ENCODE measurements at regions not wholly inside any gene's neighbourhood (a gene's known extent, or its start where the extent isn't known, plus 50 kb on each side); places are given as distances from the start of the nearest gene placed in this dataset.

- Mint-ChIP-seq H3K4me3 (no peak overlapping the region), H3K4me1 (peaks cover 16% of the 10 kb centered on the region), H3K27ac (no peak overlapping the region), H3K27me3 (ENCODE audit: low read depth in 3 of 3) (peaks cover 0 to 7% (median 0%) of the 10 kb centered on the region in 3 donors), H3K36me3 (peaks cover 0 to 2% of the 10 kb centered on the region in 2 donors), H3K9me3 (peaks cover 0 to 5% (median 0%) of the 10 kb centered on the region in 7 donors)
- no peak for DNase-seq
- WGBS (ENCODE audit: insufficient coverage) = no CpG with 5 or more reads among the region's 4 CpGs
- no peaks in the 10 kb centered on the region for H3K79me2 ChIP-seq (ENCODE audit: insufficient read depth, low read length)
- no peaks in the 10 kb centered on the region for H3K9me3 ChIP-seq (replicated peaks in 1 of 2; ENCODE audit: control insufficient read depth in 1 of 2, insufficient read depth in 1 of 2, low read length in 2 of 2)
- H3K27me3 ChIP-seq (ENCODE audit: control insufficient read depth in 2 of 2, insufficient read depth in 2 of 2, low read length in 2 of 2) = no peaks in the 10 kb centered on the region
- no peak overlapping the region for H3K9ac ChIP-seq (ENCODE audit: insufficient read depth, low read length, poor library complexity, severe bottlenecking)
- H3K27ac ChIP-seq (ENCODE audit: low read depth in 1 of 2, low read length in 2 of 2) = no peak overlapping the region
- H3K36me3 ChIP-seq (replicated peaks in 1 of 2; ENCODE audit: control insufficient read depth in 1 of 2, insufficient read depth in 2 of 2, low read length in 2 of 2) = no peaks in the 10 kb centered on the region
- H2AFZ ChIP-seq (ENCODE audit: insufficient read depth, low read depth, low read length, poor library complexity, severe bottlenecking) = no peak overlapping the region
- TF ChIP-seq CTCF (IDR thresholded peaks at IDR 0.05) = no peak
- peaks cover 7 to 14% of the 10 kb centered on the region in 2 donors for H3K4me1 ChIP-seq (ENCODE audit: control insufficient read depth in 1 of 2, insufficient read depth in 2 of 2, low read length in 2 of 2)
- no peak overlapping the region for H3K4me2 ChIP-seq (replicated peaks; ENCODE audit: extremely low read depth, low read length, poor library complexity, severe bottlenecking)
- intact Hi-C loops (cut with micrococcal nuclease) = no loop called here
- no peaks in the 10 kb centered on the region for H4K20me1 ChIP-seq (ENCODE audit: insufficient read depth, low read length)
- no peak overlapping the region for H3K4me3 ChIP-seq (replicated peaks in 1 of 3; ENCODE audit: low read depth in 2 of 3, low read length in 3 of 3)
Observed at GRCh38 chr13:40385858-40386180, 280.6 kb downstream of the FOXO1 start.

GRCh38 chr13:40386586-40386985, 279.9 kb downstream of the FOXO1 start:
- H3K9ac ChIP-seq (ENCODE audit: insufficient read depth, low read length, poor library complexity, severe bottlenecking) = no peak overlapping the region
- TF ChIP-seq CTCF (IDR thresholded peaks at IDR 0.05) = no peak
- H3K79me2 ChIP-seq (ENCODE audit: insufficient read depth, low read length) = no peaks in the 10 kb centered on the region
- peaks cover 0 to 2% of the 10 kb centered on the region in 2 donors for H3K36me3 Mint-ChIP-seq
- no peak overlapping the region for H3K4me2 ChIP-seq (replicated peaks; ENCODE audit: extremely low read depth, low read length, poor library complexity, severe bottlenecking)
- H3K9me3 ChIP-seq (replicated peaks in 1 of 2; ENCODE audit: control insufficient read depth in 1 of 2, insufficient read depth in 1 of 2, low read length in 2 of 2) = no peaks in the 10 kb centered on the region
- 100% methylated on average over 1 of the region's 4 CpGs for WGBS (ENCODE audit: insufficient coverage)
- peaks cover 0 to 7% (median 0%) of the 10 kb centered on the region in 3 donors for H3K27me3 Mint-ChIP-seq (ENCODE audit: low read depth in 3 of 3)
- DNase-seq = no peak
- no peaks in the 10 kb centered on the region for H3K36me3 ChIP-seq (replicated peaks in 1 of 2; ENCODE audit: control insufficient read depth in 1 of 2, insufficient read depth in 2 of 2, low read length in 2 of 2)
- peaks cover 0 to 5% (median 0%) of the 10 kb centered on the region in 7 donors for H3K9me3 Mint-ChIP-seq
- H3K27ac ChIP-seq (ENCODE audit: low read depth in 1 of 2, low read length in 2 of 2) = no peak overlapping the region
- peaks cover 7 to 14% of the 10 kb centered on the region in 2 donors for H3K4me1 ChIP-seq (ENCODE audit: control insufficient read depth in 1 of 2, insufficient read depth in 2 of 2, low read length in 2 of 2)
- no peaks in the 10 kb centered on the region for H4K20me1 ChIP-seq (ENCODE audit: insufficient read depth, low read length)
- peaks cover 16% of the 10 kb centered on the region for H3K4me1 Mint-ChIP-seq
- no peak overlapping the region for H3K4me3 ChIP-seq (replicated peaks in 1 of 3; ENCODE audit: low read depth in 2 of 3, low read length in 3 of 3)
- no peak overlapping the region for H3K27ac Mint-ChIP-seq
- H2AFZ ChIP-seq (ENCODE audit: insufficient read depth, low read depth, low read length, poor library complexity, severe bottlenecking) = no peak overlapping the region
- H3K27me3 ChIP-seq (ENCODE audit: control insufficient read depth in 2 of 2, insufficient read depth in 2 of 2, low read length in 2 of 2) = no peaks in the 10 kb centered on the region
- H3K4me3 Mint-ChIP-seq = no peak overlapping the region
- intact Hi-C loops (cut with micrococcal nuclease) = no loop called here
